ENCODE measurements at regions not wholly inside any gene's neighbourhood (a gene's known extent, or its start where the extent isn't known, plus 50 kb on each side); places are given as distances from the start of the nearest gene placed in this dataset.
"Not testable (repeated sequence)": the region's sequence is repeated elsewhere in the genome, so short reads cannot be mapped to it uniquely, and the experiment has no call there.

GRCh38 chr3:191030491-191030890 is 168.0 kb upstream of the GMNC start:
- TF ChIP-seq CTCF (IDR thresholded peaks at IDR 0.05) (no peak), POLR2A (IDR thresholded peaks at IDR 0.05) (no peak), EP300 (IDR thresholded peaks at IDR 0.05) (no peak)
- no peak overlapping the region for H3K27ac ChIP-seq
- no peaks in the 10 kb centered on the region for H3K27me3 ChIP-seq
- H3K4me1 ChIP-seq, result no peaks in the 10 kb centered on the region
- no peaks in the 10 kb centered on the region for H3K36me3 ChIP-seq
- 56 to 71% methylated on average over 3 of the region's 3 CpGs for WGBS, 2 donors
- H3K9me3 ChIP-seq, result no peaks in the 10 kb centered on the region
- no peak overlapping the region for H3K4me3 ChIP-seq
- DNase-seq (ENCODE audit: low spot score in 2 of 2), result no peak

- 69 to 75% methylated on average over 1 of the region's 1 CpG for WGBS, 2 donors
- DNase-seq (ENCODE audit: low spot score in 2 of 2), result no peak
- Histone ChIP-seq H3K4me3 (no peak overlapping the region), H3K27me3 (no peaks in the 10 kb centered on the region), H3K9me3 (no peaks in the 10 kb centered on the region), H3K27ac (no peak overlapping the region), H3K4me1 (no peaks in the 10 kb centered on the region), H3K36me3 (no peaks in the 10 kb centered on the region)
- TF ChIP-seq CTCF (IDR thresholded peaks at IDR 0.05), result no peak
- TF ChIP-seq POLR2A (IDR thresholded peaks at IDR 0.05), result no peak
- TF ChIP-seq EP300 (IDR thresholded peaks at IDR 0.05), result no peak
Measured at GRCh38 chr3:191026746-191027145, 164.3 kb upstream of the GMNC start.

- TF ChIP-seq EP300 (IDR thresholded peaks at IDR 0.05) (no peak), CTCF (IDR thresholded peaks at IDR 0.05) (no peak), POLR2A (IDR thresholded peaks at IDR 0.05) (no peak)
- H3K4me3 ChIP-seq, result no peak overlapping the region
- no peaks in the 10 kb centered on the region for H3K27me3 ChIP-seq
- DNase-seq (ENCODE audit: low spot score in 2 of 2), result no peak
- no peaks in the 10 kb centered on the region for H3K9me3 ChIP-seq
- H3K4me1 ChIP-seq, result peaks cover 0 to 8% (median 0%) of the 10 kb centered on the region in 4 donors
- H3K36me3 ChIP-seq, result no peaks in the 10 kb centered on the region
- 21 to 30% methylated on average over 2 of the region's 2 CpGs for WGBS, 2 donors
- no peak overlapping the region for H3K27ac ChIP-seq
Measured at GRCh38 chr3:191020730-191021396, 158.4 kb upstream of the GMNC start.

DNA sequence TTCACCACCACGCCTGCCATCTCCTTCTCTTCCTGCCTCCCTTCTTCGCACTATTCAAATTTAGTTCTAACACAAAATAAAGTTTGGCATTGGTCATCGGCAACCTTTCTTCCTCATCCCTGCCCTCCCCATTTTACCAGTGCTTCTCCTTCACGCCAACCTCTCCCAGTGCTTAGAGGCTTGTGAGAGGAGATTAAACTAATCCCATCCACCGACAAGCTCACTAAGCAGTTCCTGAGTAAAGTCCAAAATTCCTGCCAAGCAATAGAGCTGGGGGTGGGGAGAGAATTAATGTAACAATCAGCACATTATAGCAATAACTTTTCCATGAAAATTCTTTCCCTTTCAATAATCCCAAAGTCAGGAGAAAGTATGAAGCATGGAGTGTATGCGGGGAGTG is 157.4 kb upstream of the GMNC start:
- Histone ChIP-seq H3K36me3 (no peaks in the 10 kb centered on the region), H3K27ac (no peak overlapping the region), H3K27me3 (no peaks in the 10 kb centered on the region), H3K4me3 (no peak overlapping the region), H3K4me1 (peaks cover 0 to 8% (median 0%) of the 10 kb centered on the region in 4 donors), H3K9me3 (no peaks in the 10 kb centered on the region)
- 78% methylated on average over 6 of the region's 6 CpGs for WGBS, 2 donors
- TF ChIP-seq POLR2A (IDR thresholded peaks at IDR 0.05), result no peak
- TF ChIP-seq EP300 (IDR thresholded peaks at IDR 0.05), result no peak
- TF ChIP-seq CTCF (IDR thresholded peaks at IDR 0.05), result no peak
- no peak for DNase-seq (ENCODE audit: low spot score in 2 of 2)

DNA sequence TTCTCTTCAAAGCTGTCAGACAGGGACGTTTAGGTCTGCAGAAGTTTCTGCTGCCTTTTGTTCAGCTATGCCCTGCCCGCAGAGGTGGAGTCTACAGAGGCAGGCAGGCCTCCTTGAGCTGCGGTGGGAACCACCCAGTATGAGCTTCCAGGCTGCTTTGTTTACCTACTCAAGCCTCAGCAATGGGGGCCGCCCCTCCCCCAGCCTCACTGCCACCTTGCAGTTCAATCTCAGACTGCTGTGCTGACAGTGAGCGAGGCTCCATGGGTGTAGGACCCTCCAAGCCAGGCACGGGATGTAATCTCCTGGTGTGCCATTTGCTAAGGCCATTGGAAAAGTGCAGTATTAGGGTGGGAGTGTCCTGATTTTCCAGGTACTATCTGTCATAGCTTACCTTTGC is 153.5 kb upstream of the GMNC start:
- 73 to 85% methylated on average over 5 to 6 of the region's 6 CpGs for WGBS, 2 donors
- not testable (repeated sequence) for H3K4me1 ChIP-seq; DNase-seq (ENCODE audit: low spot score in 2 of 2); H3K9me3 ChIP-seq; H3K27me3 ChIP-seq; H3K27ac ChIP-seq; H3K4me3 ChIP-seq; H3K36me3 ChIP-seq

DNA sequence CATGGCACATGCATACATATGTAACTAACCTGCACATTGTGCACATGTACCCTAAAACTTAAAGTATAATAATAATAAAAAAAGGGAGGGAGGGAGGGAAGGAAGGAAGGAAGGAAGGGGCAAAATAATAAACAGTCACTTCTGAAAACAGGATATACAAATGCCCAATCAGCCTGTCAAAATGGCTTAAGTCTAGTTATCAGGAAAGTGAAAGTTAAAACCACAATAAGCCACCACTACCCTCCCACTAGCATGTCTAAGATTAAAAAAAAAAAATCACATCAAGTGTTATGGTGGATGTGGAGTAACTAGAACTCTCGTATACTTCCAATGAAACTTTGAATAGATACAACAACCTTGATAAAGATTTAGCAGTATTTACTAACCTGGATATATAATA is 145.6 kb upstream of the GMNC start:
- WGBS, 2 donors, result 85 to 91% methylated on average over 1 of the region's 1 CpG
- H3K4me3 ChIP-seq, result no peak overlapping the region
- TF ChIP-seq CTCF (IDR thresholded peaks at IDR 0.05) (no peak), POLR2A (IDR thresholded peaks at IDR 0.05) (no peak), EP300 (IDR thresholded peaks at IDR 0.05) (no peak)

More for the DNA sequence above, 145.6 kb upstream of the GMNC start:
- Histone ChIP-seq H3K9me3 (peaks cover 0 to 9% (median 0%) of the 10 kb centered on the region in 4 donors), H3K27me3 (no peaks in the 10 kb centered on the region), H3K36me3 (no peaks in the 10 kb centered on the region), H3K27ac (no peak overlapping the region), H3K4me1 (no peaks in the 10 kb centered on the region)
- no peak for DNase-seq (ENCODE audit: low spot score in 2 of 2)
